Esophagus muscularis mucosa (tissue), 4 donors: ENCODE measurements at regions not wholly inside any gene's neighbourhood (a gene's known extent, or its start where the extent isn't known, plus 50 kb on each side); places are given as distances from the start of the nearest gene placed in this dataset.

Experiments
- DNase-seq: peaks from one replicate; pipeline ENCODE4 v3.0.0-alpha.2; 2017; ENCODE audit errors: extremely low spot score
- H3K27ac ChIP-seq, 4 donors: fragments of 200-600 bp; sonication (generic); replicated peaks in 1 of 4; 1 replicate in 3 of 4; 2 replicates in 1 of 4; pipeline ENCODE4 v1.5.1; 2016 to 2019; ENCODE audit warnings: mild to moderate bottlenecking in 1 of 4
- H3K27me3 ChIP-seq, 4 donors: fragments of 200-600 bp; sonication (generic); one replicate each; pipeline versions ENCODE4 v1.5.1 to v1.6.0; 2016 to 2019
- H3K36me3 ChIP-seq, 4 donors: fragments of 200-600 bp; sonication (generic); one replicate each; pipeline ENCODE4 v1.5.1; 2016 to 2019
- H3K4me1 ChIP-seq, 4 donors: fragments of 200-600 bp; sonication (generic); one replicate each; pipeline ENCODE4 v1.5.1; 2016 to 2019
- H3K4me3 ChIP-seq, 4 donors: fragments of 200-600 bp; sonication (generic); 1 replicate in 2 of 4; 2 replicates in 2 of 4; pipeline ENCODE4 v1.5.1; 2016 to 2019; ENCODE audit warnings: mild to moderate bottlenecking in 4 of 4, moderate library complexity in 1 of 4
- H3K9me3 ChIP-seq, 4 donors: fragments of 200-600 bp; sonication (generic); 1 replicate in 3 of 4; 2 replicates in 1 of 4; pipeline ENCODE4 v1.5.1; 2016 to 2019
- CTCF ChIP-seq, 3 experiments: fragments of 200-600 bp in 2 of 3; fragments of 450-650 bp in 1 of 3; sonication (generic) in 2 of 3; IDR thresholded peaks; one replicate each; pipeline ENCODE4 v1.5.1; 2017 to 2019; ENCODE audit warnings: antibody characterized with exemption in 3 of 3, mild to moderate bottlenecking in 2 of 3, moderate library complexity in 1 of 3
- EP300 ChIP-seq: sonication (generic); formaldehyde crosslinking; IDR thresholded peaks from one replicate; pipeline ENCODE4 v1.6.1; 2017; ENCODE audit warnings: antibody characterized with exemption
- POLR2A ChIP-seq: fragments of 450-650 bp; IDR thresholded peaks from one replicate; pipeline ENCODE4 v1.6.1; 2017; ENCODE audit warnings: antibody characterized with exemption, moderate library complexity, mild to moderate bottlenecking, low read depth
- POLR2AphosphoS5 ChIP-seq, 2 donors: sonication (generic); formaldehyde crosslinking; IDR thresholded peaks; one replicate each; pipeline ENCODE4 v1.6.1; 2017; ENCODE audit warnings: antibody characterized with exemption in 2 of 2
- WGBS: methylation state at CpG from one replicate; pipeline ENCODE4 v1.1.5; 2018; 5-methylcytosine and 5-hydroxymethylcytosine counted together
- intact Hi-C: fragments of 100-400 bp; cut with DNase I; formaldehyde crosslinking; loops from one replicate; pipeline ENCODE4 v1.15.1; 2023

DNA sequence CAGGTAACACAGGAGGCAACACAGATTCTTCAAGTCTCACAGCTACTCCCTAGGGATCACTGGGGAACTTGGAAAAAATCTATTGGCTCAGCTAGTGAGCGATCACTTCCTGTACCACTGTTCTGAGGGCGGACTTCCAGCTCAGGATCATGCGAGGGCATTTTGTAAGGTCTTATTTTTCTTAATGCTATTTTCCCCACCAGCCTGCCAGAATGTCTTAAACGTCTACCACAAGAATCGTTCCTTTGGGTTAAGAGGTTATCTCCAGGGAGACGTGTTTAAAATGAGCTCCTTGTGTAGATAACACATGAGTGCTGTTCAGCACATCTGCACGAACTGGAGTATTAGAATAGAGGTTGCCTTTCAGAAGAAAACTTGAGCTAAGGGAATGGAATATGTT, 162.6 kb downstream of the ETNK1 start:
- no peaks in the 10 kb centered on the region for H3K9me3 ChIP-seq
- TF ChIP-seq EP300, result no peak
- TF ChIP-seq CTCF (IDR thresholded peaks at IDR 0.05), result no peak
- TF ChIP-seq POLR2AphosphoS5 (IDR thresholded peaks at IDR 0.05), result no peak
- TF ChIP-seq POLR2A, result no peak
- H3K36me3 ChIP-seq, result no peaks in the 10 kb centered on the region
- 52% methylated on average over 7 of the region's 7 CpGs for WGBS
- H3K27me3 ChIP-seq, result no peaks in the 10 kb centered on the region
- H3K27ac ChIP-seq, result peak overlapping the region in 1 of 4 donors; percentile 22
- DNase-seq, result no peak
- no peak overlapping the region for H3K4me3 ChIP-seq
- intact Hi-C loops, result no loop called here
- H3K4me1 ChIP-seq, result peaks cover 0 to 14% (median 4%) of the 10 kb centered on the region in 4 donors

DNA sequence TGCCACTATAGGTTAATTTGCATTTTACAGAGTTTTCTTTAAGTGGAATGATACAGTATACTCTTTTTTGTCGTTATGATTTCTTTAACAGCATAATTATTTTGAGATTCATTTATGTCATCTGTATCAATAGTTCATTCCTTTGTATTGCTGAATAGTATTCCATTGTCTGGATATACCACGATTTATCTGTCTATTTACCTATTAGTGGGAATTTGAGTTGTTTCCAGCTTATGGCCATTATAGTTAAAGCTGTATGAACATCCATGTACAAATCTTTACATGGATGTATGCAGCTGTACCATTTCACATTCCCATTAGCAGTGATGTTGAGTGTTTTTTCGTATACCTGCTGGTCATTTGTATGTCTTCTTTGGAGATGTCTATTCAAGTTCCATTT, 163.9 kb downstream of the ETNK1 start:
- no peak overlapping the region for H3K27ac ChIP-seq
- no peaks in the 10 kb centered on the region for H3K27me3 ChIP-seq
- 89% methylated on average over 3 of the region's 3 CpGs for WGBS
- no peaks in the 10 kb centered on the region for H3K36me3 ChIP-seq
- intact Hi-C loops, result no loop called here
- H3K4me1 ChIP-seq, result peaks cover 0 to 14% (median 4%) of the 10 kb centered on the region in 4 donors
- H3K4me3 ChIP-seq, result no peak overlapping the region
- no peak for DNase-seq
- TF ChIP-seq EP300 (no peak), CTCF (IDR thresholded peaks at IDR 0.05) (no peak), POLR2A (no peak), POLR2AphosphoS5 (IDR thresholded peaks at IDR 0.05) (no peak)
- H3K9me3 ChIP-seq, result no peaks in the 10 kb centered on the region

- H3K27ac ChIP-seq, result no peak overlapping the region
- no peaks in the 10 kb centered on the region for H3K27me3 ChIP-seq
- WGBS, result 76% methylated on average over 4 of the region's 4 CpGs
- no peak overlapping the region for H3K4me3 ChIP-seq
- no peaks in the 10 kb centered on the region for H3K9me3 ChIP-seq
- peaks cover 0 to 20% (median 6%) of the 10 kb centered on the region in 4 donors for H3K4me1 ChIP-seq
- H3K36me3 ChIP-seq, result no peaks in the 10 kb centered on the region
- no peak for DNase-seq
- TF ChIP-seq POLR2A, result no peak
- TF ChIP-seq CTCF (IDR thresholded peaks at IDR 0.05), result no peak
- TF ChIP-seq POLR2AphosphoS5 (IDR thresholded peaks at IDR 0.05), result no peak
- TF ChIP-seq EP300, result no peak
- intact Hi-C loops, result no loop called here
These were observed 167.2 kb downstream of the ETNK1 start for GRCh38 chr12:22792138-22792537.

- H3K4me1 ChIP-seq, result peaks cover 0 to 20% (median 13%) of the 10 kb centered on the region in 4 donors
- no peaks in the 10 kb centered on the region for H3K27me3 ChIP-seq
- H3K27ac ChIP-seq, result no peak overlapping the region
- no peaks in the 10 kb centered on the region for H3K36me3 ChIP-seq
- WGBS, result 97% methylated on average over 1 of the region's 1 CpG
- no peak for TF ChIP-seq POLR2AphosphoS5 (IDR thresholded peaks at IDR 0.05)
- TF ChIP-seq CTCF (IDR thresholded peaks at IDR 0.05), result no peak
- TF ChIP-seq EP300, result no peak
- TF ChIP-seq POLR2A, result no peak
- H3K9me3 ChIP-seq, result no peaks in the 10 kb centered on the region
- no peak for DNase-seq
- intact Hi-C loops, result no loop called here
- H3K4me3 ChIP-seq, result no peak overlapping the region
These were observed 169.0 kb downstream of the ETNK1 start for GRCh38 chr12:22794017-22794416.

- intact Hi-C loops, result no loop called here
- TF ChIP-seq POLR2AphosphoS5 (IDR thresholded peaks at IDR 0.05) (no peak), EP300 (no peak), POLR2A (no peak), CTCF (IDR thresholded peaks at IDR 0.05) (no peak)
- WGBS, result 59% methylated on average over 4 of the region's 4 CpGs
- no peak overlapping the region for H3K27ac ChIP-seq
- H3K9me3 ChIP-seq, result no peaks in the 10 kb centered on the region
- no peak overlapping the region for H3K4me3 ChIP-seq
- no peaks in the 10 kb centered on the region for H3K27me3 ChIP-seq
- peaks cover 0 to 20% (median 15%) of the 10 kb centered on the region in 4 donors for H3K4me1 ChIP-seq
- no peaks in the 10 kb centered on the region for H3K36me3 ChIP-seq
- no peak for DNase-seq
These were observed 172.1 kb downstream of the ETNK1 start for GRCh38 chr12:22796941-22797630.
